ENCODE measurements at regions not wholly inside any gene's neighbourhood (a gene's known extent, or its start where the extent isn't known, plus 50 kb on each side); places are given as distances from the start of the nearest gene placed in this dataset.

DNA sequence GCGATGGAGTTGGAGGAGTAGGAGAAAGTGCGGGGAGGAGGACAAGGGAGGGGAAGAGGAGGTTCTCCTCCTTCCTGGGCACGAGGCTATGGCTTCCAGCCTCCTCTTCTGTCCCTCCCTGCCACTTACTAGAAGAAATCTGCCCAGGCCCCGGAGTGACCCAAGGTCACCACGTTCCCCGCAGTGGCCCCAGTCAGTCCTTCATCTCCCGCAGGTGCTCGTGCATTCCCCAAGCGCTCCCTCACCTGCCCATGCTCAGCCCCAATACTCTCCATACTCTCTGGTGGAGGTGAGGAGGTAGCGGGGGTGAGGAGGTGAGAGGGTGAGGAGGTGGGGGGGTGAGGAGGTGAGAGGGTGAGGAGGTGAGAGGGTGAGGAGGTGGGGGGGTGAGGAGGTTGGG lies 85.4 kb downstream of the CCDC185 start:
- 96% methylated on average over 3 of the region's 10 CpGs for WGBS (ENCODE audit: insufficient coverage)
- no peaks in the 10 kb centered on the region for H3K9me3 ChIP-seq (ENCODE audit: control extremely low read depth in 1 of 5, control insufficient read depth in 4 of 5, insufficient read depth in 2 of 5, low read depth in 1 of 5, low read length in 4 of 5)
- H3K36me3 ChIP-seq (ENCODE audit: control insufficient read depth in 4 of 4, insufficient read depth in 4 of 4, low read length in 3 of 4) = no peaks in the 10 kb centered on the region
- DNase-seq = no peak
- H3K4me3 ChIP-seq (ENCODE audit: control insufficient read depth in 1 of 7, extremely low read depth in 1 of 7, insufficient read depth in 4 of 7, low read depth in 2 of 7, low read length in 6 of 7) = no peak overlapping the region
- ChIA-PET CTCF (no interaction called here), POLR2A (no interaction called here)
- H3K4me1 ChIP-seq (ENCODE audit: control extremely low read depth in 1 of 4, control insufficient read depth in 4 of 4, insufficient read depth in 4 of 4, low read length in 3 of 4) = no peaks in the 10 kb centered on the region
- H3K27me3 ChIP-seq (replicated peaks in 2 of 5; ENCODE audit: control insufficient read depth in 4 of 5, insufficient read depth in 5 of 5, low read length in 4 of 5) = peaks cover 0 to 52% (median 13%) of the 10 kb centered on the region in 5 experiments
- no peak overlapping the region for H3K27ac ChIP-seq (ENCODE audit: insufficient read depth in 1 of 2, low read depth in 1 of 2, low read length in 2 of 2, poor library complexity in 1 of 2, severe bottlenecking in 2 of 2)

- Histone ChIP-seq H3K27ac (ENCODE audit: insufficient read depth in 1 of 2, low read depth in 1 of 2, low read length in 2 of 2, poor library complexity in 1 of 2, severe bottlenecking in 2 of 2) (no peak overlapping the region), H3K4me3 (ENCODE audit: control insufficient read depth in 1 of 7, extremely low read depth in 1 of 7, insufficient read depth in 4 of 7, low read depth in 2 of 7, low read length in 6 of 7) (no peak overlapping the region), H3K9me3 (ENCODE audit: control extremely low read depth in 1 of 5, control insufficient read depth in 4 of 5, insufficient read depth in 2 of 5, low read depth in 1 of 5, low read length in 4 of 5) (no peaks in the 10 kb centered on the region), H3K27me3 (replicated peaks in 2 of 5; ENCODE audit: control insufficient read depth in 4 of 5, insufficient read depth in 5 of 5, low read length in 4 of 5) (peaks cover 0 to 49% (median 13%) of the 10 kb centered on the region in 5 experiments), H3K4me1 (ENCODE audit: control extremely low read depth in 1 of 4, control insufficient read depth in 4 of 4, insufficient read depth in 4 of 4, low read length in 3 of 4) (no peaks in the 10 kb centered on the region), H3K36me3 (ENCODE audit: control insufficient read depth in 4 of 4, insufficient read depth in 4 of 4, low read length in 3 of 4) (no peaks in the 10 kb centered on the region)
- POLR2A ChIA-PET = no interaction called here
- no peak for DNase-seq
- WGBS (ENCODE audit: insufficient coverage) = 39% methylated on average over 4 of the region's 7 CpGs
- CTCF ChIA-PET = no interaction called here
Observed at GRCh38 chr1:223479261-223479660, 86.0 kb downstream of the CCDC185 start.

DNA sequence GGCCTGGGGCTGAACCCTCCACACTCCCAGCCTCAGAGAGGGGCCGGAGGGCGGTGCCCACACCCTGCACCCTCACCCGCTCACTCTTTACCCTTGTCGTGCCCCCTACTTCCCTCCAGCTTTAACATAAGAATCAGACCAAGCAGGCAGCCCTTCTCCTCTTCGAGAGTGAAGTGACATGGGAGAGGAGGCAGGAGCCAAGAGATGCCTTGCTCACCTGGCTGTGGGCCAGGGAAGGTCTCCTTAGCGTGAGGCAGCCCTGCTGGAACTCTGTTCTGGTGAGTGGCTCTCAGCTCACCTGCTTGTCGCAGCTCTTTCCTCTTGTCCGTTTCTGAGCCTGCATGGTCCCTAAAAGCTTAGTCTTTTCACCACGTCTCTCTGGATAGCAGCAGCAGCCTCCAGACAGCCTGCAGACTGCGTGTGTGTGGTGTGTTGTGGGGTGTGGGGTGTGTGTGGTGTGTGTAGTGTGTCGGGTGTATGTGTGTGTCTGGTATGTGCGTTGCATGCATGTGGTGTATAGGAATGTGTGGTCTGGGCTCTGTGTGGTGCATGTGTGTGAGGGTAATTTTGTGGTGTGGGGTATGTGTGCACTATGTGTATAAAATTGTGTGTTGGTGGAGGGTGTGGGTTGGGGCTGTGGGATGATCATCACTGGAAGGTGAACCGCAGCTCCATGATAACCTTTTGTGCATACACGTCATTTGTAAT lies 86.7 kb downstream of the CCDC185 start:
- Histone ChIP-seq H3K4me1 (ENCODE audit: control extremely low read depth in 1 of 4, control insufficient read depth in 4 of 4, insufficient read depth in 4 of 4, low read length in 3 of 4) (no peaks in the 10 kb centered on the region), H3K4me3 (ENCODE audit: control insufficient read depth in 1 of 7, extremely low read depth in 1 of 7, insufficient read depth in 4 of 7, low read depth in 2 of 7, low read length in 6 of 7) (no peak overlapping the region), H3K36me3 (ENCODE audit: control insufficient read depth in 4 of 4, insufficient read depth in 4 of 4, low read length in 3 of 4) (no peaks in the 10 kb centered on the region), H3K27me3 (replicated peaks in 2 of 5; ENCODE audit: control insufficient read depth in 4 of 5, insufficient read depth in 5 of 5, low read length in 4 of 5) (peaks cover 0 to 48% (median 19%) of the 10 kb centered on the region in 5 experiments), H3K9me3 (ENCODE audit: control extremely low read depth in 1 of 5, control insufficient read depth in 4 of 5, insufficient read depth in 2 of 5, low read depth in 1 of 5, low read length in 4 of 5) (no peaks in the 10 kb centered on the region), H3K27ac (ENCODE audit: insufficient read depth in 1 of 2, low read depth in 1 of 2, low read length in 2 of 2, poor library complexity in 1 of 2, severe bottlenecking in 2 of 2) (no peak overlapping the region)
- no peak for DNase-seq
- ChIA-PET CTCF (no interaction called here), POLR2A (no interaction called here)
- 68% methylated on average over 5 of the region's 14 CpGs for WGBS (ENCODE audit: insufficient coverage)

DNA sequence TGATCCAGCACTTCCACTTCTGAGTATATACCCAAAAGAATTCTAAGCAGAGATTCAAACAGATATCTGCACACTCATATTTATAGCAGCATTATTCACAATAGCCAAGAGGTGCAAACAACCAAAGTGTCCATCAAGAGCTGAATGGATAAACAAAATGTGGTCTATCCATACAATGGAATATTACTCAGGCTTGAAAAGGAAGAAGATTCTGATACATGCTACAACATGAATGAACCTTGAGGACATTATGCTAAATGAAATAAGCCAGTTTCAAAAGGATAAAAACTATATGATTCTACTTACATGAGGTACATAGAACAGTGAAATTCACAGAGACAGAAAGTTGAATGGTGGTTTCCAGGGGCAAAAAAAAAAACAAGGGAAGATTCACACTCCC lies 88.9 kb downstream of the CCDC185 start:
- CTCF ChIA-PET = no interaction called here
- no peak overlapping the region for H3K27ac ChIP-seq (ENCODE audit: insufficient read depth in 1 of 2, low read depth in 1 of 2, low read length in 2 of 2, poor library complexity in 1 of 2, severe bottlenecking in 2 of 2)
- POLR2A ChIA-PET = no interaction called here

GRCh38 chr1:223482766-223483165 lies 89.6 kb downstream of the CCDC185 start:
- 88% methylated on average over 5 of the region's 5 CpGs for WGBS (ENCODE audit: insufficient coverage)
- H3K36me3 ChIP-seq (ENCODE audit: control insufficient read depth in 4 of 4, insufficient read depth in 4 of 4, low read length in 3 of 4) = no peaks in the 10 kb centered on the region
- H3K9me3 ChIP-seq (ENCODE audit: control extremely low read depth in 1 of 5, control insufficient read depth in 4 of 5, insufficient read depth in 2 of 5, low read depth in 1 of 5, low read length in 4 of 5) = no peaks in the 10 kb centered on the region
- POLR2A ChIA-PET = no interaction called here
- H3K27me3 ChIP-seq (replicated peaks in 2 of 5; ENCODE audit: control insufficient read depth in 4 of 5, insufficient read depth in 5 of 5, low read length in 4 of 5) = peaks cover 0 to 52% (median 17%) of the 10 kb centered on the region in 5 experiments
- no peaks in the 10 kb centered on the region for H3K4me1 ChIP-seq (ENCODE audit: control extremely low read depth in 1 of 4, control insufficient read depth in 4 of 4, insufficient read depth in 4 of 4, low read length in 3 of 4)
- CTCF ChIA-PET = no interaction called here
- H3K4me3 ChIP-seq (ENCODE audit: control insufficient read depth in 1 of 7, extremely low read depth in 1 of 7, insufficient read depth in 4 of 7, low read depth in 2 of 7, low read length in 6 of 7) = no peak overlapping the region
- no peak overlapping the region for H3K27ac ChIP-seq (ENCODE audit: insufficient read depth in 1 of 2, low read depth in 1 of 2, low read length in 2 of 2, poor library complexity in 1 of 2, severe bottlenecking in 2 of 2)
- no peak for DNase-seq

More for the DNA sequence above, 88.9 kb downstream of the CCDC185 start:
- Histone ChIP-seq H3K36me3 (ENCODE audit: control insufficient read depth in 4 of 4, insufficient read depth in 4 of 4, low read length in 3 of 4) (no peaks in the 10 kb centered on the region), H3K4me1 (ENCODE audit: control extremely low read depth in 1 of 4, control insufficient read depth in 4 of 4, insufficient read depth in 4 of 4, low read length in 3 of 4) (no peaks in the 10 kb centered on the region), H3K27me3 (replicated peaks in 2 of 5; ENCODE audit: control insufficient read depth in 4 of 5, insufficient read depth in 5 of 5, low read length in 4 of 5) (peaks cover 0 to 48% (median 17%) of the 10 kb centered on the region in 5 experiments), H3K4me3 (ENCODE audit: control insufficient read depth in 1 of 7, extremely low read depth in 1 of 7, insufficient read depth in 4 of 7, low read depth in 2 of 7, low read length in 6 of 7) (no peak overlapping the region), H3K9me3 (ENCODE audit: control extremely low read depth in 1 of 5, control insufficient read depth in 4 of 5, insufficient read depth in 2 of 5, low read depth in 1 of 5, low read length in 4 of 5) (no peaks in the 10 kb centered on the region)
- DNase-seq = no peak

DNA sequence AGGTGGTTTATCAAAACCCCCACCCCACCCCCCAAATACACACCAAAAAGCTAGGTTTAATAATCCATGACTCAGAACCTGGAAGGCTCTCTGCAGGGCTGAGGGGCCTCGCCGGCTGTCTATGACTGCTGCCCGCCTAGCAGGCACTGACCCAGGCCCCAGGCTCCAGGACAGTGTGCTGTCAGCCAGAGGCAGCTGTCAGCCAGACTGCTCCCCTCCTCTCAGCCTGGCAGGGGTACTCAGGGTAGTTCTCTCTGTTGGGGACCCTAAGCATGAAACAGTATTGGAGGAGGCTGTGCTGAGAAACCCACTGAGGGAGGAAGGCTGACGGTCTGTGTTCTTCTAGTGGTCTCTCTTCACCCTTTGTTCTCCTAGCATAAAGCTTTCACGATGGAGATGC lies 90.3 kb downstream of the CCDC185 start:
- CTCF ChIA-PET = no interaction called here
- no peaks in the 10 kb centered on the region for H3K36me3 ChIP-seq (ENCODE audit: control insufficient read depth in 4 of 4, insufficient read depth in 4 of 4, low read length in 3 of 4)
- peaks cover 0 to 51% (median 20%) of the 10 kb centered on the region in 5 experiments for H3K27me3 ChIP-seq (replicated peaks in 2 of 5; ENCODE audit: control insufficient read depth in 4 of 5, insufficient read depth in 5 of 5, low read length in 4 of 5)
- no peaks in the 10 kb centered on the region for H3K9me3 ChIP-seq (ENCODE audit: control extremely low read depth in 1 of 5, control insufficient read depth in 4 of 5, insufficient read depth in 2 of 5, low read depth in 1 of 5, low read length in 4 of 5)
- H3K4me3 ChIP-seq (ENCODE audit: control insufficient read depth in 1 of 7, extremely low read depth in 1 of 7, insufficient read depth in 4 of 7, low read depth in 2 of 7, low read length in 6 of 7) = no peak overlapping the region
- no peaks in the 10 kb centered on the region for H3K4me1 ChIP-seq (ENCODE audit: control extremely low read depth in 1 of 4, control insufficient read depth in 4 of 4, insufficient read depth in 4 of 4, low read length in 3 of 4)
- no peak overlapping the region for H3K27ac ChIP-seq (ENCODE audit: insufficient read depth in 1 of 2, low read depth in 1 of 2, low read length in 2 of 2, poor library complexity in 1 of 2, severe bottlenecking in 2 of 2)
- DNase-seq = no peak
- POLR2A ChIA-PET = no interaction called here
- 94% methylated on average over 4 of the region's 5 CpGs for WGBS (ENCODE audit: insufficient coverage)

DNA sequence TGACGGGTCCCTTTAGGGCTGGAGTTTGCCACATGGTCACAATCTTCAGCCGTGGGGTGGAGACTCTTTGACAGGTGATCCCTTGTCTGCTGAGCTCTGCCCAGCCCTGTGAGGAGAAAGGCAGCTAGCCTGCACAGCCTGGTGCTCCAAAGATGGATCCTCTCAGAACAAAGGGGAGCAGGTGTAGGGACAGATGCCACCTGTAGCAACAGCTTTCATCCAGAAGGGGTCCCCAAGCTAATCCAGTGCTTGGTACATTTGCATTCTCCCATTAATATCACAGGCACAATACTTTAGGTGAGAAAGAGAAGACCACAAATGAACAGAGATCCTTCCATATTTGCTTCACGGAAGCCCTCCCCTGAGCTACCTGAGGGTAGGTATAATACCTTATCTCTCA lies 93.2 kb downstream of the CCDC185 start:
- ChIA-PET POLR2A (no interaction called here), CTCF (no interaction called here)
- H3K9me3 ChIP-seq (ENCODE audit: control extremely low read depth in 1 of 5, control insufficient read depth in 4 of 5, insufficient read depth in 2 of 5, low read depth in 1 of 5, low read length in 4 of 5) = no peaks in the 10 kb centered on the region
- no peaks in the 10 kb centered on the region for H3K36me3 ChIP-seq (ENCODE audit: control insufficient read depth in 4 of 4, insufficient read depth in 4 of 4, low read length in 3 of 4)
- peak in 1 of 3 donors; percentile 2 for DNase-seq
- no peak overlapping the region for H3K27ac ChIP-seq (ENCODE audit: insufficient read depth in 1 of 2, low read depth in 1 of 2, low read length in 2 of 2, poor library complexity in 1 of 2, severe bottlenecking in 2 of 2)
- H3K4me1 ChIP-seq (ENCODE audit: control extremely low read depth in 1 of 4, control insufficient read depth in 4 of 4, insufficient read depth in 4 of 4, low read length in 3 of 4) = no peaks in the 10 kb centered on the region
- H3K4me3 ChIP-seq (ENCODE audit: control insufficient read depth in 1 of 7, extremely low read depth in 1 of 7, insufficient read depth in 4 of 7, low read depth in 2 of 7, low read length in 6 of 7) = no peak overlapping the region
- WGBS (ENCODE audit: insufficient coverage) = no CpG with 5 or more reads among the region's 3 CpGs
- peaks cover 0 to 27% (median 14%) of the 10 kb centered on the region in 5 experiments for H3K27me3 ChIP-seq (replicated peaks in 2 of 5; ENCODE audit: control insufficient read depth in 4 of 5, insufficient read depth in 5 of 5, low read length in 4 of 5)
